DMS53 (cell line): ENCODE measurements at regions not wholly inside any gene's neighbourhood (a gene's known extent, or its start where the extent isn't known, plus 50 kb on each side); places are given as distances from the start of the nearest gene placed in this dataset.
"Not testable (repeated sequence)": the region's sequence is repeated elsewhere in the genome, so short reads cannot be mapped to it uniquely, and the experiment has no call there.

ENCODE experiments used
- DNase-seq: peaks from one replicate; lab custom pipeline; 2025; lab: John Stamatoyannopoulos, UW

GRCh38 chr13:94902722-94903407 is 190.5 kb upstream of the SOX21 start:
- DNase-seq, result peak; percentile 1

GRCh38 chr13:94901070-94901469 is 188.7 kb upstream of the SOX21 start:
- no peak for DNase-seq

GRCh38 chr13:94896719-94897317 is 184.5 kb upstream of the SOX21 start:
- DNase-seq, result no peak

- DNase-seq, result no peak
These were observed 183.9 kb upstream of the SOX21 start for GRCh38 chr13:94896238-94896637.

- DNase-seq, result peak; percentile 30
These were observed 173.8 kb upstream of the SOX21 start for GRCh38 chr13:94886191-94886590.

- DNase-seq, result no peak
These were observed 168.1 kb upstream of the SOX21 start for GRCh38 chr13:94880463-94880862.

GRCh38 chr13:94878602-94879165 is 166.3 kb upstream of the SOX21 start:
- DNase-seq, result no peak

GRCh38 chr13:94864474-94864873 is 152.1 kb upstream of the SOX21 start:
- DNase-seq, result no peak

GRCh38 chr13:94860981-94861407 is 148.6 kb upstream of the SOX21 start:
- peak; percentile 47 for DNase-seq

- DNase-seq, result no peak
These were observed 147.5 kb upstream of the SOX21 start for GRCh38 chr13:94859811-94860210.

GRCh38 chr13:94859278-94859691 is 146.9 kb upstream of the SOX21 start:
- no peak for DNase-seq

GRCh38 chr13:94858856-94859255 is 146.5 kb upstream of the SOX21 start:
- DNase-seq, result no peak

GRCh38 chr13:94854688-94855087 is 142.3 kb upstream of the SOX21 start:
- no peak for DNase-seq

GRCh38 chr13:94851576-94851975 is 139.2 kb upstream of the SOX21 start:
- DNase-seq, result no peak

- peak; percentile 23 for DNase-seq
These were observed 136.9 kb upstream of the SOX21 start for GRCh38 chr13:94849254-94849653.

GRCh38 chr13:94842901-94843300 is 130.6 kb upstream of the SOX21 start:
- no peak for DNase-seq

GRCh38 chr13:94837056-94837455 is 124.7 kb upstream of the SOX21 start:
- not testable (repeated sequence) for DNase-seq

- DNase-seq, result no peak
These were observed 117.6 kb upstream of the SOX21 start for GRCh38 chr13:94829837-94830365.

- no peak for DNase-seq
These were observed 117.0 kb upstream of the SOX21 start for GRCh38 chr13:94829185-94829836.

GRCh38 chr13:94827566-94827965 is 115.2 kb upstream of the SOX21 start:
- DNase-seq, result no peak

- no peak for DNase-seq
These were observed 113.2 kb upstream of the SOX21 start for GRCh38 chr13:94825507-94825906.

- no peak for DNase-seq
These were observed 112.3 kb upstream of the SOX21 start for GRCh38 chr13:94824601-94825000.

- peak; percentile 56 for DNase-seq
These were observed 110.0 kb upstream of the SOX21 start for GRCh38 chr13:94822356-94822755.
